NCI-H1105 (cell line): ENCODE measurements at regions not wholly inside any gene's neighbourhood (a gene's known extent, or its start where the extent isn't known, plus 50 kb on each side); places are given as distances from the start of the nearest gene placed in this dataset.
"Not testable (repeated sequence)": the region's sequence is repeated elsewhere in the genome, so short reads cannot be mapped to it uniquely, and the experiment has no call there.

Source experiments
- DNase-seq: peaks from one replicate; lab custom pipeline; 2025; lab: John Stamatoyannopoulos, UW

DNA sequence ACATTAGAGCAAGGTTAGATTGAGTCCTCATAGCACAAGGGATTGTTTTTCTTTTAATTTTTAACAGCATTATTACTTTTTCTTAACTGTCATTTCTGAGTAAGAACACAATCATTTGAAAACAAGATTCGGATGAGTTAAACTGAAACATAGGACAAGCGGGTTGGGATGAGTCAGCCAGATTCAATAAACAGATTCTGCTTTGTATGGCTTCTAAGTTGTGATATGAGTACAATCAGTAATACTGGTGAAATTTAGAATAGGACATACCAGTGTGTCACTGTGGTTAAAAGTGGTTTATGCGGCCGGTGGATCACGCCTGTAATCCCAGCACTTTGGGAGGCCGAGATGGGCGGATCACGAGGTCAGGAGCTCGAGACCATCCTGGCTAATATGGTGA is 364.3 kb upstream of the CDH10 start:
- DNase-seq: no peak

DNA sequence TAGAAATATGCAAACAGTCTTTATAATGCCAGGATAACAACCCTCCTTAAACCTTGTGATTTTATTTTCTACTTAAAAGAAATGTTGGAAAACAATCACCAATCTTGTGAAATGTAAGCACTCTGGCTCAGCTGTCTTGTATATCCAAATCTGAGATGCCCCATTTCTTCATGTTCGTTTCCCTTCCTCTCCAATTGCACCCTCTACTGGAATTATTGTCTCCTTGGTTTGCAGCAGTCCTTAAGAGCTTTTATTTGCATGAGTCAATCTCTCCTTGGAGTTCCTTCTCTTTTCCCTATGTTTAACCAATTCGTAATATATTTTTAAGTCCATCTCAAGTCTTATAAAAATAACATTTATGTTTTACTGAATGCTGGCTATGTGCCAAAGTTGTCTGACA is 362.0 kb upstream of the CDH10 start:
- DNase-seq: peak; percentile 9

DNA sequence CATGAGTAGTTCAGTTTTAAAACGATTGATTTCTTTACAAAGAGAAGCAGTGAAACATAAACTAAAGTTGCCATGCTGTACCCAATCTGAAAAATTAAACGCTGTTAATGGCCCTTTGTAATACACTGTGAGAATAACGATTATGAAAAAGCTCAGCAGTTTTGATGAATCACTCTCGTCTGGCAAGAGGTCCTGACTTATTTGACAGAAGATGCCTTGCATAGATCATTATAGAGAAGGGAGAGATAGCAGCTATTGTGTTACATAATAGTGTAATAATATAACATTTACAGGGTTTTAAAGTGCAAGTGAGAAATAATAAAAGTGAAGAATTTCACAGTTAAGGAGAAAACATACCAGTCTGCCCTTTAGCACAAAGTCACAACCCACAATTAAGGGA is 361.5 kb upstream of the CDH10 start:
- no peak for DNase-seq

DNA sequence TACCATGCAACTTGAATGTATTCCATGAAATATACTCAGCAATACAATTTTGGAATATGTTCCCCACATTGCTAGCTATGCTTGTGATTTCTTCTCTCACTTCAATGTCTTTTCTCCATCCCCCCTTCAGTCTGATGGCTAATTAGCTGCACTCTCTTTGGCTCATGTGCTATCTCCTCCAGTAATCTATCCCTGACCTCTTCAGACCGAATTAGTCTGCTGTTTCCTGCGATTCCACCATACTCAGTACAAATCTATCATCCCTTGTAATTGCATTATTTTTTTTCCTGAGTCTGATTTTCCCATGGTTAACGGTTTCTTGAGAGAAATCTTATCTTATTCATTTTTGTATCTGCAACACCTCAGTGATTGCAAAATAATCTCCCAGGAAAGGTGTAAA is 360.7 kb upstream of the CDH10 start:
- DNase-seq: no peak

DNA sequence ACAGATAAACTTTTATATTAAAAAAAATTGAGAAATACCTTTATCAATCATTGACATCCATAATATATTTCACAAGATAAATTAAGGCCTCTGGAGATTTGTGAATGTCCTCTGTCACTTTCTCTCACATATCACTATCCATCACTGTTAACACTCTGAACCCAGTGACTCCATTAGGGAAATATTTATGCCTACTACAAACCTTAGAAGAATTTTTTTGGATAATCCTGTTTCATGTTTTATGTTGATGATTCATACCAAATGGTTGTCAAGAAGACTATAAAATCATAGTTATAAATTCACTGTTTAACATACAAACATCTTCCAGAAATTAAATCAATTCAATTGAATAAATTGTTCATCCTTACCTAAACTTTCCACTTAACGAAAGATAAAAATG is 357.6 kb upstream of the CDH10 start:
- DNase-seq: no peak

DNA sequence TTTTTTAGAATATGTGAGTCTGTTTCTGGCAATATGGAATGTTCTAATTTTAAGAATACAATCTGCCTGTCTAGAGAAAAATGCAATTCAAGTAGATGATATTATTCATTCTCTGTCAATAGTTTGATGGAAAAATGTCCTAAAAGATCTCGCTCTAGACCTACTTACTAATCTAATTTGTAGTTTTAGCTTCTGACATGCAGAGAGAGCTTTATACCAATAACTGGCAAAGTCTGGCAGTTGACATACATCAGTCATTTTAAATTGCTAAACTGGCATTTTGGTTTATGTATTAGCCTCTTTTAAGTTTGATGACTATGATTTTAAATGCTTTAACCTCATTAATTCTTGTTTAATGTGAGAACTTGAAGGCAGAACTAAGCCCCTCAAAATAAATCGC is 355.0 kb upstream of the CDH10 start:
- DNase-seq: no peak

DNA sequence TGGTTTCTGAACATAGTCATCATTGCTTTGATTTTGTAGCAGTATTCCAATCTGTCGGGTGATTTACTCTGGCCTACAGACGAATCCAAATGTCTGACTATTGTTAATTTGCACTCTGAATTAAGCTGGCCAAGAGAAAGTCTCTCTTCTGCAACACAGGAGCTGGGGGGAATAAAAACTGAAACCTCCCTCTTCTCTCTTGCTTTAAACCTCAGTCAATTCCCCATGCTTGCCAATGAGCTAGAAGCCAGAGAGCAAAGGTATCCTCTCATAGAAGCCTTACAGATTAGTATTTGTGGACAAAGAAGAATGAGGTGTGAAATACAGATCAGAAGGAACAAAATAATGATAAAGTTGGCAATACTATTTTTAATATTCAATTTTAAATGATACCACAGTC is 353.9 kb upstream of the CDH10 start:
- DNase-seq: no peak

DNA sequence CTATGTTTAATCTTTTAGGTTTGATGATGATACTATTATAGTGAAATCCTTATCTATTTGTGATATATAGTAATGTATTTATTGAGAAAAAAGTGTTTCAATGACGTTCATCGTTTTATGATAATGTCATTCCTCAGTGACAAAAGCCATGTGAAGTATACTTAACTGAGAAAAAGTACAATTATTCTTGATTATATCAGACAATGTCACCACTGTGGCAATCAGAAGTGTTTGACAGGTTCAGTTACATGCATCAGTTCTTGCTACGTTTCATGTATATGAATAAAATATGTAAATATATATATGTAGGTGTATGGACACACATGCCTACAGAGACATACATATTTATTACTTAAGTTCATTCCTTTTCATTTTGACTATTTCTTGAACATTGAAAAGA is 341.5 kb upstream of the CDH10 start:
- DNase-seq: no peak

DNA sequence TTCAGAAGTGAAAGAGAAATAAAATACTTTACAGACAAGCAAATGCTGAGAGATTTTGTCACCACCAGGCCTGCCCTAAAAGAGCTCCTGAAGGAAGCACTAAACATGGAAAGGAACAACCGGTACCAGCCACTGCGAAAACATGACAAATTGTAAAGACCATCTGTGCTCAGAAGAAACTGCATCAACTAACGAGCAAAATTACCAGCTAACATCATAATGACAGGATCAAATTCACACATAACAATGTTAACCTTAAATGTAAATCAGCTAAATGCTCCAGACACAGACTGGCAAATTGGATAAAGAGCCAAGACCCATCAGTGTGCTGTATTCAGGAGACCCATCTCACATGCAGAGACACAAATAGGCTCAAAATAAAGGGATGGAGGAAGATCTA is 333.8 kb upstream of the CDH10 start:
- not testable (repeated sequence) for DNase-seq

DNA sequence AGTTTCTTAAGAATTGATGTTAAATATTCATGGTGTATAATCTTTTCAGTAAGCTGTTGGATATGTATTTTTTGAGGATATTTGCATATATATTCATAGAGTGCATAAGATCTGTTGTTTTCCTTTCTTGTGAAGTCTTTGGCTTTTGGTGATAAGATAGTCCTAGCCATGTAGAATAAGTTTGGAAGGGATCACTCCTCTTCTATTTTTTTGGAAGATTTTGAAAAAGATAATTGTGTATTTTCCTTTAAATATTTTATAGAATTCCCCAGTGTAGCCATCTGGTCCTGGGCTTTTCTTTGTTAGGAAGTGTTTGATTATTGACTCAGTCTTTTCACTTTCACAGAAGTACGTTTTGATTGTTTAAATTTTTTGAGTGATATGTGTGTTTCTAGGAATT is 318.8 kb upstream of the CDH10 start:
- no peak for DNase-seq

DNA sequence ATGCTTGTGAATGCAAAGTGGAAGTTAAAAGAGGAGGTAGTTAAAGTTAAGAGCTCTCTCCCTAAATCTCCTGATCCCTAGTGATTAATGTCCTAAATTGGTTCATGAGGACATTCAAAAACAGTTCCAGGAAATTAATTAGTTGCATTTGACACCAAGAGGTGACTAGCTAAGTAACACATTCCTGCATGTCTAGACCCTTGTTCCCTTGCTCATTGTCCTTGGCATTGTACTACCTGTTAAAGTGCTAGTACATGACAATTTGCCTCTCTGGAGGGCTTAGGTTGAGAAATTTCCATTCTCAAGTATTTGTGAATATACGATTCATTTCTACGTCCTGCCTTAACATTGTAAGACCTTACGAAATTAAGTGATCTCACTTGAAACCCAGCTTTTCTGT is 278.6 kb upstream of the CDH10 start:
- no peak for DNase-seq

DNA sequence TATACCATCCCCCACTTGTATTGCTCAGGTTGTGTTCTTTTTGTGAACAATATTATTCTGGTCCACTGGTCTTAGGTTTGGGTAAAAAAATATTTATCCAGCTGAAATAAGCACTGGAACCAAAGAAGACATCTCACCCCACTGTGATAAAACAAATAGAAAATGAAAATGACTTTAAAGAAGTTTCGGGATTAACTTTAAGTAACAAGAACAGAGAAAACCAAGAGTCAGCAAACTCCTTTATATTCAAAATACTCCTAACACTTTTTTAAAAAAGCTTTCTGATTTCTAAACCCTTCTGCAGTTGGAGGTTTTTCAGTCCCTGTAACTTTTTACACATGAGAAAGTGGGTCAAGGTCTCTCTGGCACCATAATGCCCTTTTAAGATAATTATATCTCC is 273.9 kb upstream of the CDH10 start:
- no peak for DNase-seq

DNA sequence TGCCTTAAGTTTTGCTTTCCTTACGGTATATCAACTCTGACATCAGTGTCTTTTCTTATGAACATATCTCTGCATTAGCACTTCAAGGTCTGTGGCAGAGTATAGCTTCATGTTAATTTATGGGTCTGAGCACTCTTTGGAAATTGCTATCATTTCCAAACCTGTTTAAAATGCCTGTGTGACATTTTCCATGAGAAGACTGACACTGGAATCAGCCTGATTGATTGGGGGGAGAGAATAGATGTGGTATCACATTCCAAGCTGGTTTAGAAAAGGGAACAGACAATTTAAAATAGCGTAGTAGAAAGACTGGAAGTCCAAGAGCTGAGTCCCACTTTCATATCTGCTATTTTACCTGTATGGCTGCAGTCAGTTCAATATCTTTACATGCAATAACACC is 272.1 kb upstream of the CDH10 start:
- no peak for DNase-seq

DNA sequence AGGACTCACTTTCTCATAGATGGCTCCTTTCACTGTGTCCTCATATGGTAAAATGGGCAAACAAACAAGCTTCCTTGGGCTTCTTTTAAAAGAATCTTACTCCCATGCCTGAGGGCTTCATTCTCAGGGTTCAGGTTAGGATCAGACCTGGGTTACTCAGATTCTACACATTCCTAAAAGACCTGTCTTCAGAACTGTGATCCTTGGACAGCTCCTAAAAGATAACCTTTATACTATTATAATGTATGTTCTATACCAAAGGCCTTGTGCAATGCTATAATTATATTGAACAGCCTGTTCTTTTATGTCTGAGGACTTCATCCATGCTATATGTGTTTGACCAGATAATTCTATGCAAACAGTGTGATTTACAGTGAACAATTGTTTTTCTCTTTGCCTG is 264.4 kb upstream of the CDH10 start:
- DNase-seq: no peak

DNA sequence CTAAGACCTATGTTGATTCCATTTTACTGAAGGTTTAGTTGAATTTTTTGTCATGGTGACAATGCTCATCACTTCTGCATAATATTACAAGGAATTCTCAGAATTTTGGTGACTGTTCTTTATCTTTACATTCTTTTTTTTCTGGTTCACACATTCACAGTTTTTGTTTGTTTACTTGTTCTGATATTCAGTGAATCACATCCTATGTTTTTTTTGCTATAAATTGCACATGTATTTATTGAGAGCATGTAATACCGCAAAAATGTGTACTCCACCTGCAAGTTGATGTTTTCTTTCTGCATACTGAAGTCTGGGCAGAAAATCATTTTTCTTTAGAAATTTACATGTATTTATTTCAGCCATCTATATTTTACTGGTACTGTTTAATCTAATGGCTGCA is 261.9 kb upstream of the CDH10 start:
- no peak for DNase-seq

DNA sequence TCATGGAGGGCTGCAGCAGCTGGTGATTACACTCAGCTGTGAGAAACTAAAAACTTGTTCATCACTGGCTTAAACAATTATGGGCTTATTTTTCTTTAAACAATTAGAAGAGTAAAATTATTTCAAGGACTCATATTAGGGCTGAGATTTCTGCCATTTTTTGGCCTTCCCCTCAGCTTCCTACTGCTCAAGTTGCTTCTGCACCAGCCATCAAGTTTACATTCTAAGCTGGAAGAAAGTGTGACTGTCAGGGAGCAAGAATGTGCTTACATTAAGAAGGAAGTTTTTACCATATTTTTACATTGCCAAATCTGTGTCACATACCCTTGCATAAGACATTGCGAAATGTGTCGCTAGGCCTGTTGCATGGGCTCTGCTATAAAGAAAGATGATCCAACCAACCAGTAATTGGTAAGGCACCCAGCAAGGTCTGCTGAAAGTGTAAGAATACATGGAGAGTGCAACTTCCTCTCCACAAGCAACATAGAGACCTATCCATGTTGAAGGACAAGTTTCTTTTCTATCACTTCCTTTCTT is 260.3 kb upstream of the CDH10 start:
- no peak for DNase-seq

DNA sequence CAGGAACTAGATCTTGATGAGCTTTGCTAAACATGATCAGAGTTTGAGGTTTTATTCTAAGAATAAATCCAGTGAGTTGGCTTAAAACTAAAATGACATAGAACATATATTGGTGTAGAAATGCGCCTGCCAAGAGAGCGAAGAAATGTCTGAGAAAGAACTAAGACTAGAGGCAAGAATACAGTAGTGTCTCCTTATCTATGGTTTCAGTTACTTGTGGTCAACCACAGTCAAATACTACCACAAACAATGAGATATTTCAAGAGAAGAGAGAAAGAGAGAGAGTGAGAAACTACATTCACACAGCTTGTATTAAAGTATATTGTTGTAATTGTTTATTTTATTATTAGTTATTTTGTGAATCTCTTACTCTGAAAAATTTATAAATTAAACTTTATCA is 254.4 kb upstream of the CDH10 start:
- DNase-seq: no peak

DNA sequence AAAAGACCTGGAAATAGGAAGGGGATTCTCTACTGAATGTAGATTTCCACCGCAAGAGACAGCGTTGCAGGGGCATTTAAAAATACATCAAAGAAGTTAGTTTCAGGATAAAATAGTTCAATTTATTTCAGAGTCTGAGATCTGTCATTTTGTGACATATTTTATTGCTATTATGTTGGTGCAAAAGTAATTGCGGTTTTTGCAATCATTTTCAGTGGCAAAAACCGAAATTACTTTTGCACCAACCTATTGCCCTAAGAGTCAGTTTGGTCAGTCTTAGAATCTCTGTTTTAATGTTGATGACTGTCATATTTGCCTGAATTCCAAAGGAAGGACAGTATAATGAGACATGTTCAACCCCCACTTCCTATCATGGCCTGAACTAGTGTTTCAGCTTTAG is 219.5 kb upstream of the CDH10 start:
- DNase-seq: no peak

DNA sequence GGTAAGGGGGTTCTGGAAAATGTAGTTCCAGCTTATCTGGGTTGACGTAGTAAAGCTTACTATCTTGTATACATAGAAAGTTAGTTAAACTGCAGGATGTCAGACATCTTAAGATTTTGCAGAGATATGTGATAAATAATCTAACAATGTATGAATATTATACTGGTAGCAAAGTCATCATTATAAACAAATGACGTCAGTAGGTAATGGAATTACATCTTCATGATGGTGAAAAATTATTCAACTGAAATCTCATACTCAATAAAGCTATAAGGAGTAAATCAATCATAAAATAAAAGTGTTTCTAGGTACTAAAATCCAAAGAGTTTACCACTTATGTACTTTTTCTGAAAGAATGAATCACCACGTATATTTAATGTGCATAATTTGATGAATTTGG is 217.3 kb upstream of the CDH10 start:
- no peak for DNase-seq

DNA sequence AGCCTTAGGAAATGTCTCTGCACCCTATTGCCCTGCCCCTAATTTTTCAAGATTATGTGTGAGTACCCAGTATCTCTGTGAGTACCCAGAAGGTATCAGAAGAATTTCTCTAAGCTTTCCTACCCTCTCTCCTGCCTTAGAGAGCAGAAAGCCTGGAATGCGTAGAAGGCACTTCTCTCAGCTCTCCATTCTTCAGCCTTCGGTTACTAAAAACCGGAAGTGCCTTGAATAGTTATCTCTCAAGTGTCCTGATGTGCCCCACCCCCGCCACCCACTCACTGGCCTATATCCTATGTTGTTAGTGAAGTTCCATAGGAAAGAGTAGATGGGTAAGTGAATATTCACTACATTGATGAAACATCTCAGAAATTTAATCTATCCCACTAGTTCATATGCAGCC is 210.7 kb upstream of the CDH10 start:
- DNase-seq: no peak

DNA sequence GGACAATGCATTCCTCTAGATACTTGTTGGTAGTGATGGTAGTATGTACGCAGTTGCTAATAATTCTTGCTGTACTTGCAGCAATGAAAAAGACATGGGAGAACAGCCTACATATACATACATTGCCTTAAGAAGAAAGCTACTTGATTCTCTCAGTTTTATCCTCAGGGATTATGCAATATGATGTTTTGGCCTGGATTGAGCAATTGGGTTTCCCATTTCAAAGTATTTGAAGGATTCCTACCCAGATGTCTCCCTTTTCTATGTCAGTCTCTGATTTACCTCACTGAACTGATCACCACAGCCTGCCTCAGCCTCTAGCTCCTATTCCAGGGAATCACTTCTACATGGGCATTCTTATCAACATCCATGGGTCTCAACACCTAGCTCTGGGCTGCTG is 210.1 kb upstream of the CDH10 start:
- no peak for DNase-seq

DNA sequence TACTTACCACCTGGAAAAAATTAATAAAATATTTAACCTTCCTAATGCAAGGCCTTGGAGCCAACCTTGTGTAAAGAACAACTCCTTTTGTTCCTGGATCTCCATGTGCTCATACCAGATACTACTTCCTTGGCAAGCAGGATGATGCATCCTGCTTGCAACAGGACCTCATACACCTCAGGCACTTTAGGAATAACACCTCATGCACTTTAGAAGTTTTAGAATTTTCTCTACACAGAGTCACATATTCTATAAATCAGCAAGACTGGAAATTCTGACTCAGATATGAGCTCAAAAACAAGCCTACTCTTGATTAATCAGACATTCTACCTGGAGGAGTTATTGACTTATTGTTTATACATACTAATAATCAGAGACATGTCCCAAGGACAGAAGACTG is 209.6 kb upstream of the CDH10 start:
- DNase-seq: no peak

DNA sequence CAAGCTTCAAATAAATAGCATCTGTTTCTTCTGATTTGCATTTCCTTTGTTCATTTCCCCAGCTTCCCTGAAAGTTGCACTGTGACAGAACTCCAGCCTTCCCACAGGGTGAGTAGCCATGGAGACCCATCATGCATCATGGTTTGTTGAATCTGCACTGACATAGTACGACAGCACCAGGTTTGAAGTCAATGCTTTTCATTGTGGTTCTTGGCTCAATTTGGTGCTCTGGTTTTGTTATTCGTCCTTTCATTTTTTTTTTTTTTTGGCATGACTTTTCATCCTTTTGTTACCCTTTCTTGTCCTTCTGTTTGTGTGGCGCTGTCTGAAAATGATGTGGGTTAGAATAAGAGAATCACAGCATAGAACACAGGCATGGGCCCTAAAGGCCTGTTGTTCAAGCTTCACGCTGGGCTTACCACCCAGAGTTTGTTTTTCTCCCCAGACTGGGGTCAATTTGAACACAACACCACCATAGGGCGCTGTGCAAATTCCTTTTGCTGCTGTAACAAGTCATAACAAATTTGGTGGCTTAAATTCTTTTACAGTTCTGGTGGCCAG is 206.2 kb upstream of the CDH10 start:
- no peak for DNase-seq

DNA sequence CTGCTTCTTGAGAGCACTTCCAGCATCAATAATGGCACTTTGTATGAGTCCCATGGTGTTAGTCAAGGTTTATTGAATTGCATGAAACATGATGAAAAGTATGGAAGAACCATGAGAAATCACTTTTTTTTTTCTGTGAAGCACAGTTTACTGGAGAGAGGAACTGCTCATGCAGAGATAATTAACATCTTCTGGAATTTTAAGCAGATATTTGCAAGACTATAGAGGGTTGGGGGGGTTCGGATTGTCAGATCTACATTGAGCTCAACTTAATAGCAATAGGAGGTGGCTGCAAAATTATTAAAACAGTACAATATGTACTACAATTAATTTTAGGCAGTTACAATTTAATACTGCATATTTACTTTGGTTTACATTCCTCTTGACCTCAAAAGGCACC is 204.4 kb upstream of the CDH10 start:
- no peak for DNase-seq

DNA sequence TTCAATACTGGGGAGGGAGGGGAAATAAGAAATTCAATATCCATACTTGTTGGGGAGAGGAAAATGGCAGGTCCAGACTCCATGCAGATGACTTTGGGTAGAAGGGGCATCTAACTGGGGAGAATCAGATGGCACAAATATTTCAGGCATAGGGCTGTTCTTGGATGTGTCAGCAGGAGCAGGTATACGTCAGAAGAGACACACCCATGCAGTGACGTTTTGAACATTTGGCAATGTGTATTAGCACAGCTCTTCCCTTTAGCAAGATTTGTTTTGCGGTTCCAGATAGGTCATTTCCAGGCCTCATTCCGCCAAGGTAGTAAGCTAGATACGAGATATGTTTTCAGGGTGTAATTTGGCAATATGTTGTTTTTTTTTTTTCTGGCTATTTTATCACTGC is 187.2 kb upstream of the CDH10 start:
- DNase-seq: no peak
